ENCODE measurements at regions not wholly inside any gene's neighbourhood (a gene's known extent, or its start where the extent isn't known, plus 50 kb on each side); places are given as distances from the start of the nearest gene placed in this dataset.

- intact Hi-C loops (cut with DNase I; ENCODE audit: low total_unique reads): no loop called here
- Histone ChIP-seq H3K4me1 (no peaks in the 10 kb centered on the region), H3K4me3 (no peak overlapping the region), H3K27ac (no peak overlapping the region), H3K27me3 (no peaks in the 10 kb centered on the region), H3K36me3 (no peaks in the 10 kb centered on the region), H3K9me3 (no peaks in the 10 kb centered on the region)
- no peak for DNase-seq
- 73 to 91% (median 80%) methylated on average over 3 of the region's 3 CpGs for WGBS, 5 donors
- TF ChIP-seq POLR2AphosphoS5 (IDR thresholded peaks at IDR 0.05) (no peak), EP300 (IDR thresholded peaks at IDR 0.05) (no peak), CTCF (IDR thresholded peaks at IDR 0.05) (no peak), POLR2A (IDR thresholded peaks at IDR 0.05) (no peak)
Observed at GRCh38 chr16:59146140-59146539, 412.0 kb upstream of the GOT2 start.

DNA sequence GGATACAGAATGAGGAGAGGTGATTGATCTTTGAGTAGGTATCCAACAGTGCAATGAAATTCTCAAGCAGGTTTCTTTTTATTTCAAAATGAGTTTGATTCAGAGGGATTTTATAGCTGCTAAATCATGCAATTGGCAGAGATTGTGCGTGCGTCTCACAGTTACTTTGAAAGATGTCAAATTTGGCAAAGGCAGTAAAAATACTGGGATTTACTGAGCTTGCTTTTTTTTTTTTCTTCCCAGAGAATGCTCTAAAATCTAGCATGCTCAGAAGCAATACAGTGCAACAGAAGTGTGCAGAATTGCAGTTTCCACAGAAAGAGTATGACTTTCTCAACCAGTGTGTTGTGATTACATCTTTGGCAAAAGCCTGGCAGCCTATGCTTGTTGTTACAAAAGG is 410.7 kb upstream of the GOT2 start:
- H3K4me3 ChIP-seq: no peak overlapping the region
- H3K27me3 ChIP-seq: no peaks in the 10 kb centered on the region
- WGBS, 5 donors: 59 to 84% (median 81%) methylated on average over 2 of the region's 2 CpGs
- no peaks in the 10 kb centered on the region for H3K9me3 ChIP-seq
- DNase-seq: no peak
- TF ChIP-seq POLR2A (IDR thresholded peaks at IDR 0.05) (no peak), POLR2AphosphoS5 (IDR thresholded peaks at IDR 0.05) (no peak), CTCF (IDR thresholded peaks at IDR 0.05) (no peak), EP300 (IDR thresholded peaks at IDR 0.05) (no peak)
- no peaks in the 10 kb centered on the region for H3K4me1 ChIP-seq
- no peak overlapping the region for H3K27ac ChIP-seq
- intact Hi-C loops (cut with DNase I; ENCODE audit: low total_unique reads): no loop called here
- H3K36me3 ChIP-seq: no peaks in the 10 kb centered on the region

GRCh38 chr16:59144326-59144725 is 410.2 kb upstream of the GOT2 start:
- Histone ChIP-seq H3K27me3 (no peaks in the 10 kb centered on the region), H3K4me1 (no peaks in the 10 kb centered on the region), H3K9me3 (peaks cover 0 to 2% (median under 1%) of the 10 kb centered on the region in 4 donors), H3K4me3 (no peak overlapping the region), H3K27ac (no peak overlapping the region), H3K36me3 (no peaks in the 10 kb centered on the region)
- TF ChIP-seq CTCF (IDR thresholded peaks at IDR 0.05) (no peak), EP300 (IDR thresholded peaks at IDR 0.05) (no peak), POLR2AphosphoS5 (IDR thresholded peaks at IDR 0.05) (no peak), POLR2A (IDR thresholded peaks at IDR 0.05) (no peak)
- WGBS, 5 donors: 51 to 76% (median 63%) methylated on average over 1 of the region's 1 CpG
- intact Hi-C loops (cut with DNase I; ENCODE audit: low total_unique reads): no loop called here
- no peak for DNase-seq

- Histone ChIP-seq H3K27me3 (no peaks in the 10 kb centered on the region), H3K9me3 (no peaks in the 10 kb centered on the region), H3K27ac (no peak overlapping the region), H3K36me3 (no peaks in the 10 kb centered on the region), H3K4me1 (no peaks in the 10 kb centered on the region), H3K4me3 (no peak overlapping the region)
- DNase-seq: no peak
- intact Hi-C loops (cut with DNase I; ENCODE audit: low total_unique reads): no loop called here
- WGBS, 5 donors: 59 to 81% (median 74%) methylated on average over 1 of the region's 1 CpG
- TF ChIP-seq CTCF (IDR thresholded peaks at IDR 0.05): no peak
- no peak for TF ChIP-seq EP300 (IDR thresholded peaks at IDR 0.05)
- TF ChIP-seq POLR2AphosphoS5 (IDR thresholded peaks at IDR 0.05): no peak
Observed at GRCh38 chr16:59126486-59126885, 392.4 kb upstream of the GOT2 start.

Measured in stomach (tissue), 8 donors.